ENCODE measurements at regions not wholly inside any gene's neighbourhood (a gene's known extent, or its start where the extent isn't known, plus 50 kb on each side); places are given as distances from the start of the nearest gene placed in this dataset.
"Not testable (repeated sequence)": the region's sequence is repeated elsewhere in the genome, so short reads cannot be mapped to it uniquely, and the experiment has no call there.

DNA sequence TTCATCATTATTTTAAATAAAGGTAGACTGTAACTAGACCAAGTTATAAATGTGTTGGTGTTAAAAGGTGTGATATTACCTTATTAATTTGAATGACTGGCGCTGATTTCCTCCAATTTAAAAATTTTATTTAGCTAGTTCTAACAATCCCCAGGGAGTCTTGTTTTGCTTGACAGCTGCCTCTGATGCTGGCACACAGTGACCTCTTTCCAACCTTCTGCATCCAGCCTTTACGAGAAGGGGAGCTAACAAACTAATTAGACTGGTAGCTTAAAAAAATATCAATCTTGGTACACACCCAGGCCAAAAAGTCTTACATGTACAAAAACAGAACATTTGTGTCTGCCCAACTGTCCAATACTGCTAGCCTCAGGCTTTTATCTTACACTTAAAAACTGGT lies 51.8 kb upstream of the ENPEP start:
- Mint-ChIP-seq H3K27ac (no peak overlapping the region), H3K9me3 (peaks cover 9 to 12% of the 10 kb centered on the region in 2 donors), H3K36me3 (peaks cover 0 to 2% of the 10 kb centered on the region in 2 donors), H3K4me3 (no peak overlapping the region), H3K4me1 (no peaks in the 10 kb centered on the region), H3K27me3 (peaks cover 0 to 5% of the 10 kb centered on the region in 2 donors)
- ATAC-seq (replicated peaks) = no peak
- no peak for DNase-seq

DNA sequence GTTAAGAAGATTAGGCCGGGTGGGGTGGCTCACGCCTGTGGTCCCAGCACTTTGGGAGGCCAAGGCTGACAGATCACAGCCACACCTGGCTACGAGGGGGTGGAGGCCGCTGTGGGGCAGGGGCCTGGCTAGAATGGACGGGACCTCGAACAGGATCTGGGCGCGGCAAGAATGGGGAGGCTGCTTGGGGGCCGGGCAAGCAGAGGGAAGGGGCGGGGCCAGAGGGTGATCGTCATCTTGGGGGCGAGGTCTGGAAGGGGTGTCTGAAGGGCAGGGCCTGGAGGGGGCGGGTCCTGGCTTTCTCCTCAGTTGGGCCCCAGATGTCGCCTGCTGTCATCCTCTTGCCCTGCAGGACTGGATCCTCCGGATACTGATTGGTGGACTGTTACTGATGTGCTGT lies 57.3 kb upstream of the ENPEP start:
- H3K27me3 Mint-ChIP-seq = peaks cover 0 to 7% of the 10 kb centered on the region in 2 donors
- no peak overlapping the region for H3K4me3 Mint-ChIP-seq
- H3K4me1 Mint-ChIP-seq = no peaks in the 10 kb centered on the region
- DNase-seq (no peak), ATAC-seq (replicated peaks) (no peak)
- no peak overlapping the region for H3K27ac Mint-ChIP-seq
- H3K9me3 Mint-ChIP-seq = peaks cover 11 to 14% of the 10 kb centered on the region in 2 donors
- H3K36me3 Mint-ChIP-seq = no peaks in the 10 kb centered on the region

DNA sequence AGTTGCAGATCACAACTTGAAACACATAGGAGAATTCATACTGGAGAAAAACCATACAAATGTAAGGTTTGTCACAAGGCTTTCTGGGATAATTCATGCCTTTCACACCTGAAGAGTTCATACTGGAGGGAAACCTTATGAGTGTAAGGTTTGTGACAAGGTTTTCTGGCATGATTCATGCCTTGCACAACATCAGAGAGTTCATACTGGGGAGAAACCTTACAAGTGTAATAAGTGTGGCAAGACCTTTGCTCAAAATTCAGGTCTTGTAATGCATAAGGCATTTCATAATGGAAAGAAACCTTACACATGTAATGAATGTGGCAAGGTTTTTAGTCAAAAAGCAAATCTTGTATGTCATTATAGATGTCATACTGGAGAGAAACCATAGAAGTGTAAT lies 58.8 kb upstream of the ENPEP start:
- no peak for DNase-seq
- peaks cover 0 to 11% of the 10 kb centered on the region in 2 donors for H3K27me3 Mint-ChIP-seq
- no peaks in the 10 kb centered on the region for H3K36me3 Mint-ChIP-seq

DNA sequence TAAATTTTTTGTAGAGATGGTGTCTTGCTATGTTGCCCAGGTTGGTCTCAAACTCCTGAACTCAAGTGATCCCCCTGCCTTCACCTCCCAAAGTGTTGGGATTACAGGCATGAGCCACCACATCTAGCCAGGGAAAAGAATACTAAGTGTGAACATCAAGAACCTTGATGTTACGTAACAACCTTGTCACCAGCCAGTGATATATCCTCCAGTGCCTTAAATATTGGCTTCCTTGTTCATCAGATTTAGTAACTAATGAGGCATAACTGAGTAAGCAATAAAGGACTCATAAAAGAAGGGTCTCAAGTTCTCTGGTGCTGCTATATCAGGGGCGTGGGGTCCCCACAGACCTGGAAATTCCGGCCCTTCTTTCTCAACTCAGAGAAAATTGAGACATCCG lies 60.5 kb upstream of the ENPEP start:
- no peak overlapping the region for H3K27ac Mint-ChIP-seq
- no peak for DNase-seq
- ATAC-seq (replicated peaks) = no peak
- peaks cover 3 to 7% of the 10 kb centered on the region in 2 donors for H3K9me3 Mint-ChIP-seq
- no peaks in the 10 kb centered on the region for H3K36me3 Mint-ChIP-seq
- peaks cover 9 to 11% of the 10 kb centered on the region in 2 donors for H3K27me3 Mint-ChIP-seq
- H3K4me3 Mint-ChIP-seq = no peak overlapping the region
- H3K4me1 Mint-ChIP-seq = no peaks in the 10 kb centered on the region

More for the DNA sequence above, 58.8 kb upstream of the ENPEP start:
- H3K4me3 Mint-ChIP-seq = no peak overlapping the region
- H3K4me1 Mint-ChIP-seq = no peaks in the 10 kb centered on the region
- ATAC-seq (replicated peaks) = no peak
- H3K9me3 Mint-ChIP-seq = peaks cover 6 to 14% of the 10 kb centered on the region in 2 donors
- no peak overlapping the region for H3K27ac Mint-ChIP-seq

DNA sequence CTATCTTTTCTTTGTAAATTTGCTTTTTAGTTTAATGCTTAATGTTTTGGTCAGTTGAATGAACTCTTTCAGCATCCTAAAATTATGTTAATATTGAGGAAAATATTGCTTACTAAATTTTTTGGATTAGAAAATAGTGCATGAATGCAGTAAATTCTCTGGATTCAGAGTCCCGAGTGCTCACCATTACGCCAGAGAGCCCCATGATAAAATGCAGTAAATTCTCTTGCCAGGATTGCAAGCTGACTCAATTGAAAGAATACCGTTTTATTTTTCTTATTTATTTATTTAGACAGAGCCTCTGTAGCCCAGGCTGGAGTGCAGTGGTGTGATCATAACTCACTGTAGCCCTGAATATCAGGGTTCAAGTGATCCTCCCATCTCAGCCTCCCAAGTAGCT lies 60.9 kb upstream of the ENPEP start:
- H3K27ac Mint-ChIP-seq = no peak overlapping the region
- no peak for ATAC-seq (replicated peaks)

DNA sequence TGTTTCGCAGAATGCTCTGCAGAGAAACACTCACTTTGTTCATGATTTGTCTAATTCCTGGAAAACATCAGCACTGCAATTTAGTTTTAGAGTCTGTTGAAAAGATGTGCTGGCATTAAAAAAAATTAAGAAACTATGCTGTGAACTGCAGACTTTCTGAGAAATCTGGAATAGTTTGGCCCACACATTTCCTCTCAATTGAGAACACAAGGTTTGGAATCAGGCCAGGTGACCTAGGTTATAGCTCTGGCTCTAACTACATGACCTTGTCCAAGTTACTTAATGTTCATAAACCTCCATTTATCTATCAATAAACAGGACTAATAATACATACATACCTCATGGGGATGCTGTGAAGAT lies 61.4 kb upstream of the ENPEP start:
- Mint-ChIP-seq H3K4me3 (no peak overlapping the region), H3K27ac (no peak overlapping the region), H3K36me3 (no peaks in the 10 kb centered on the region), H3K9me3 (peaks cover 3 to 7% of the 10 kb centered on the region in 2 donors), H3K27me3 (peaks cover 9 to 11% of the 10 kb centered on the region in 2 donors), H3K4me1 (no peaks in the 10 kb centered on the region)
- no peak for DNase-seq
- no peak for ATAC-seq (replicated peaks)

More for the DNA sequence above, 60.9 kb upstream of the ENPEP start:
- Mint-ChIP-seq H3K4me1 (no peaks in the 10 kb centered on the region), H3K36me3 (no peaks in the 10 kb centered on the region), H3K4me3 (no peak overlapping the region), H3K9me3 (peaks cover 3 to 7% of the 10 kb centered on the region in 2 donors), H3K27me3 (peaks cover 9 to 11% of the 10 kb centered on the region in 2 donors)
- DNase-seq = no peak

DNA sequence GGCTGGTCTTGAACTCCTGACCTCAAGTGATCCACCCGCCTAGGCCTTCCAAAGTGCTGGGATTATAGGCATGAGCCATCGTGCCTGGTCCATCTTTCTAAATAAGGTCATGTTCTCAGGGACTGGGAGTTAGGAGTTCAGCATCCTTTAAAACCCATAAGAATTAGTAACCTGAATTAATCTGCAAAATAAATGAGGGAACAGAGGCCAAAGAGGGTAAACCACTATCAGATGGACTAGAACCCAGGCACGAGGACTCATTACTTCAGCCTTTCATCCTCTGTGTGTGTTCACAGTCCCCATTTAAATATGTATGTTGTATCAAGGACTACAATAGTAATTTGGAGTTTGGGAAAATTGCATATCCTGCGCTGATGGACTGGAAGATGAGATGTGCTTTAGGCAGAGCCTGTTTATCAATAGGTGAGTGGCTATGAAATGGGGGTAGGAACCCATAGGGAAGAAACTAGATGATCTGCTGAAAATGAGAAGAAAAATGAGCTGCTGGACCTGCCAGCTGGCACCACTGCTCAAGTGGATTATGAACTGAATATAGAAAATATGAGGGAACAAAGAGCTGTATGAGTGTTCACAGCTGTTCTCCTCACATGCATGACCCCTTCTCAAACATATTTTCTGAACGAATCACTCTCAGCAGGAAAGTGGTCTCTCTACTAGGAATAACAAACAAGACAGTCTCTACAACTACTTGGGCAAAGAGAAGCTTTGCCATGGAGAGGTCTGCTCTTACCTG lies 62.0 kb upstream of the ENPEP start:
- not testable (repeated sequence) for H3K4me3 Mint-ChIP-seq

DNA sequence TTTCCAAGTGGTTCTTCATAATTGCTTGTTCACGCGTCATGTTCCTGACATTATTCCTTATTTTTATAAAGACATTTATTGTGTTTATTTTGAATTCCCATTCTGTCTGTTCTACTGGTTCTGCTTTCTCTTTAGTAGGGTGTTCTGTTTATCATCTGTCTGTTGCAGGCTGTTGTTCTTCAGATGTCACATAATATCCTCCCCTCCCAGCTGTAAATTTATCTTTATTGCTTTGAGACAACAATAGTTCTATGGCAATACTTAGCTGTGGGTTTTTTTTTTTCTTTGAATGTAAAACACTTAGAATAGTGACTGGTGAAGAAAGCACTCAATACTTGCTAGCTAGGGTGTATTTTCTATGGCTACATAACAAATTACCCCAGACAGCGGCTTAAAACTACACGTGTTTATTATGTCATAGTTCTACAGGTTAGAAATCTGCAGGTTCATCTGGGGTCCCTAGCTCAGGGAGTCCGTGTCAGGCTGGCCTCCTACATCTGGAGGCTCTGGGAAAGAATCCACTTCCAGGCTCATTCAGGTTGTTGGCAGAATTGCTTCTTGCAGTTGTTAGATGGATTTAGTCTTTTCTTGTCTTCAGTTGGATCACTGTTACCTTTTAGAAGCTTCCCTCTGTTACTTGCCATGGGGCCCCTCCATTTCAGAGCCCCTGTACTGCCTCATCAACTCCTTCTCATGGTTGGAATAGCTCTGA lies 63.4 kb upstream of the ENPEP start:
- Mint-ChIP-seq H3K27me3 (peaks cover 3 to 9% of the 10 kb centered on the region in 2 donors), H3K4me3 (no peak overlapping the region), H3K36me3 (no peaks in the 10 kb centered on the region), H3K27ac (no peak overlapping the region), H3K9me3 (no peaks in the 10 kb centered on the region), H3K4me1 (no peaks in the 10 kb centered on the region)
- ATAC-seq (replicated peaks) = no peak
- no peak for DNase-seq

More for the DNA sequence above, 62.0 kb upstream of the ENPEP start:
- not testable (repeated sequence) for H3K4me1 Mint-ChIP-seq; ATAC-seq (replicated peaks); H3K27ac Mint-ChIP-seq; H3K9me3 Mint-ChIP-seq; DNase-seq; H3K36me3 Mint-ChIP-seq
- peaks cover 9 to 11% of the 10 kb centered on the region in 2 donors for H3K27me3 Mint-ChIP-seq

DNA sequence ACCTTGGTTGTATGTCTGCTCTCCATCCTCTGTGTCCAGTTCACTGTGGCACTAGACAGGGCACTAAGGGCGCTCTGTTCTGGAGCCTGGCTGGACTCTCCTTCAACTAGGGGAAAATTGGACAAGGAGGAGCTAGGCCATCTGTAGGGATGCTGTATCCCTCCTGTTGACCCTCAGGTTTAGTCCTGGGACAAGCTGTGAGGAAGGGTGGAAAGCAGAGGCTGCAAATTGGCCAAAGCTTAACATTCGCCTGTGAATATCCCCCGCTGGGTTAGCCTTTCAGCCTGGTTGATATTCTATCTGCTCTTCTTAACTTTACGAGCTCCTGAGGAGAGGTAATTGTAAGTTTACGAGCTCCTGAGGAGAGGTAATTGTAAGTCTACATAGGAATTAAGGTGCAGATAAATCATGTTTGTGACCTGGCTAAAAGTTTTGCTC lies 64.4 kb upstream of the ENPEP start:
- H3K4me3 Mint-ChIP-seq = peak overlapping the region in 1 of 2 donors; percentile 79
- ATAC-seq (replicated peaks) = peak in 1 of 2 donors; percentile 23
- H3K4me1 Mint-ChIP-seq = no peaks in the 10 kb centered on the region
- peaks cover 3 to 9% of the 10 kb centered on the region in 2 donors for H3K27me3 Mint-ChIP-seq
- H3K9me3 Mint-ChIP-seq = no peaks in the 10 kb centered on the region
- no peaks in the 10 kb centered on the region for H3K36me3 Mint-ChIP-seq
- DNase-seq = no peak
- no peak overlapping the region for H3K27ac Mint-ChIP-seq

DNA sequence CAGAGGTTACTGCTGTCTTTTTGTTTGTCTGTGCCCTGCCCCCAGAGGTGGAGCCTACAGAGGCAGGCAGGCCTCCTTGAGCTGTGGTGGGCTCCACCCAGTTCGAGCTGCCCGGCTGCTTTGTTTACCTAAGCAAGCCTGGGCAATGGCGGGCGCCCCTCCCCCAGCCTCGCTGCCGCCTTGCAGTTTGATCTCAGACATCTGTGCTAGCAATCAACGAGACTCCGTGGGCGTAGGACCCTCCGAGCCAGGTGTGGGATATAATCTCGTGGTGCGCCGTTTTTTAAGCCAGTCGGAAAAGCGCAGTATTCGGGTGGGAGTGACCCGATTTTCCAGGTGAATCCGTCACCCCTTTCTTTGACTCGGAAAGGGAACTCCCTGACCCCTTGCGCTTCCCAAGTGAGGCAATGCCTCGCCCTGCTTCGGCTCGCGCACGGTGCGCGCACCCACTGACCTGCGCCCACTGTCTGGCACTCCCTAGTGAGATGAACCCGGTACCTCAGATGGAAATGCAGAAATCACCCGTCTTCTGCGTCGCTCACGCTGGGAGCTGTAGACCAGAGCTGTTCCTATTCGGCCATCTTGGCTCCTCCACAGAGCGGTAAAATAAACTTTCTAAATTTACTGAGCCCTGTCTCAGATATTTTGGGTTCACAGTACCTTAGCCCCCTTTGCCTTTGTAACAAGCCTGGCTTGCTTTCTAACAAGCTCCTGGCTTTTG lies 64.9 kb upstream of the ENPEP start:
- H3K9me3 Mint-ChIP-seq; H3K27me3 Mint-ChIP-seq; H3K4me1 Mint-ChIP-seq; DNase-seq; H3K27ac Mint-ChIP-seq; ATAC-seq (replicated peaks); H3K36me3 Mint-ChIP-seq: not testable (repeated sequence)
- peak overlapping the region in 1 of 2 donors; percentile 79 for H3K4me3 Mint-ChIP-seq

DNA sequence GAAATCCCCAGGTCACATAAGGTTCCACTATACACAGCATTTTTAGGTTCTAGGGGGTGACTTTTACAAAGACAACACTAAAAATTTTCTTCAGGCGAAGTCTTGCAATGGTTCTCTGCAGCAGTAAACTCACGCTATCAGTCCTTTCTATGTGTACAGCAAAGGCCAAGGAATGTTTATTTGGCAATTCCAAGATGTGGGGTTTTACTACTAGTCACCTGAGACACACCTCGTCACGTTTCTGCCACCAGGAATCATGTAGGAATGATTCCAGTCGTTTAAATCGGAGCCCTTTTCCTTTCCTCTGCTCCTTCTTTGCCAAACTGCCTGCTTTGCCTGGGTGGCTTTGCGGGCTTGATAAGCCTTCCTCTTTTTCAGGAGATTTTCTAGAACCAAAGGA lies 75.9 kb upstream of the ENPEP start:
- ATAC-seq (replicated peaks) = no peak
- H3K27me3 Mint-ChIP-seq = peaks cover 4 to 5% of the 10 kb centered on the region in 2 donors
- no peak overlapping the region for H3K4me3 Mint-ChIP-seq

DNA sequence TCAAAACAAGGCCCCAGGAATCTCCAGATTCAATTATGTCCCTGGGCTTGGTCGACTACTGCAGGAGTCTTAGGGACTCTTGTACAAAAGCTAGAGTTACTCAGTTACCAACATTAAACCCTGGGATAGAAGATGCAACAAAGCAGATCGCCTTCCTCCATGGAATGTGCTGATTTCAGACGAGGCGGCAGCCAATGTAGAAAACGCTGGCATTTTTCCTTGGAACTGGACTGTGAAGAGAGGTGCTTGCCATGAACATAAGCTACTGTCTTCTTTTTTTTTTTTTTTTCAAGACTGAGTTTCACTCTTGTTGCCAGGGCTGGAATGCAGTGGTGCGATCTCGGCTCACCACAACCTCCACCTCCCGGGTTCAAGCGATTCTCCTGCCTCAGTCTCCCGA lies 76.9 kb upstream of the ENPEP start:
- not testable (repeated sequence) for H3K27ac Mint-ChIP-seq; H3K36me3 Mint-ChIP-seq; ATAC-seq (replicated peaks); DNase-seq; H3K4me3 Mint-ChIP-seq; H3K9me3 Mint-ChIP-seq; H3K27me3 Mint-ChIP-seq; H3K4me1 Mint-ChIP-seq

More for the DNA sequence above, 75.9 kb upstream of the ENPEP start:
- no peak overlapping the region for H3K27ac Mint-ChIP-seq
- H3K9me3 Mint-ChIP-seq = no peaks in the 10 kb centered on the region
- DNase-seq = no peak
- no peaks in the 10 kb centered on the region for H3K4me1 Mint-ChIP-seq
- H3K36me3 Mint-ChIP-seq = no peaks in the 10 kb centered on the region

DNA sequence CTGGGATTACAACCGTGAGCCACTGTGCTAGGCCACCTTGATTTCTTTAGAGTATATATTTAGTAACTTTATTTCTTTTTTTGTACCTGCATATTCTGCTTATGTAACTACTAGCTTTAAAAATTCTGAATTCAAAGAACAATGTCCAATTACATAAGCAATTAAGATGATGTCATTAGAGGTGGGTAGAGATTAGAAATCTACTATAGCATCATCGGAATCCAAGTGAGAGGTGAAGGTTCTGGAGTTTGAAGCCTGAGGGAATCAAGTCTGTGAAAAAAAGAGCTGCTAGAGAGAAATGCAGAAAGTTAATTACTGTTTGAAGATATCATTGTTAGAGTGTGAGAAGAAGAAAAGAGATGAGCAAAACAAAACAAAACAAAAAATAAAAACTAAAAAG lies 79.0 kb upstream of the ENPEP start:
- ATAC-seq (replicated peaks) = no peak
- no peak for DNase-seq
- Mint-ChIP-seq H3K27me3 (peaks cover 8 to 10% of the 10 kb centered on the region in 2 donors), H3K4me1 (no peaks in the 10 kb centered on the region), H3K27ac (no peak overlapping the region), H3K36me3 (no peaks in the 10 kb centered on the region), H3K9me3 (no peaks in the 10 kb centered on the region), H3K4me3 (no peak overlapping the region)

DNA sequence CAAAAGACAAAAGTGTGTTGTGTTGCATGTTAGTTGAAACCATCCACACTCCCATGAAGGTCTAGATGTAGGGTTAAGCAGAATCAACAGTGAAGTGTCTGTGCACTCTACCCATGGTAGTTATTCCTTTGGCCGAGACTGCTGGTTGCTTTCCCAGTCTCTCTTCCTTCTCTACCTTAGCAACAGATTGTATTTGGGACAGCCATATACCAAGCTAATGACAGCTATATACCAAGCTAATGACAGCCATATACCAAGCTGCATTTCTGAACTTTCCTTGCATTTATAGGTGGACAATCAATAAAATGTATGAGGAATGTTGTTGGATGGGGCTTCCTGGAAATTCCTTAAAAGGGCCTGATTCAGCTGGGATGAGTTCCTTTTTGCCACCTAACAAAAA lies 80.5 kb upstream of the ENPEP start:
- peaks cover 10 to 14% of the 10 kb centered on the region in 2 donors for H3K27me3 Mint-ChIP-seq
- H3K27ac Mint-ChIP-seq = no peak overlapping the region
- no peak for ATAC-seq (replicated peaks)
- H3K4me3 Mint-ChIP-seq = no peak overlapping the region
- H3K9me3 Mint-ChIP-seq = no peaks in the 10 kb centered on the region
- no peaks in the 10 kb centered on the region for H3K36me3 Mint-ChIP-seq
- DNase-seq = no peak
- H3K4me1 Mint-ChIP-seq = no peaks in the 10 kb centered on the region

Data from stimulated activated naive B cell treated with anti-CD40 and anti-IgM and Interleukin-4, amounts not matched to agents 10 μg/mL and 1 μg/mL and 100 μg/mL, for 72 hours (primary cell).